ENCODE measurements at regions not wholly inside any gene's neighbourhood (a gene's known extent, or its start where the extent isn't known, plus 50 kb on each side); places are given as distances from the start of the nearest gene placed in this dataset.

GRCh38 chr7:112938863-112939573 is 147.6 kb downstream of the GPR85 start:
- Histone ChIP-seq H3K18ac (ENCODE audit: insufficient read length, low read depth, low read length) (peak overlapping the region; percentile 3), H3K79me2 (ENCODE audit: insufficient read depth, low read length) (no peaks in the 10 kb centered on the region), H2BK120ac (ENCODE audit: low read depth, low read length, poor library complexity, severe bottlenecking) (no peak overlapping the region), H2AFZ (ENCODE audit: low read length) (no peak overlapping the region), H3K14ac (ENCODE audit: insufficient read depth, low read length) (peak overlapping the region; percentile 33; the same call in 1 of the 2 replicates), H2BK12ac (ENCODE audit: insufficient read length, low read depth, low read length) (no peak overlapping the region), H3K23ac (ENCODE audit: insufficient read length, low read depth, low read length) (no peak overlapping the region), H3K4me2 (ENCODE audit: insufficient read depth, insufficient read length, low read length) (peak overlapping the region; percentile 68), H3K23me2 (ENCODE audit: insufficient read length, low read depth, low read length, poor library complexity, severe bottlenecking) (peaks cover 10% of the 10 kb centered on the region), H3K79me1 (ENCODE audit: insufficient read depth, low read depth, low read length, poor library complexity, severe bottlenecking) (no peaks in the 10 kb centered on the region), H2BK15ac (ENCODE audit: low read depth, low read length) (no peak overlapping the region), H3K27ac (ENCODE audit: insufficient read length, low read depth, low read length) (no peak overlapping the region), H3K56ac (ENCODE audit: insufficient read length, low read depth, low read length) (no peak overlapping the region), H3T11ph (ENCODE audit: low read length) (no peak overlapping the region), H3K9ac (ENCODE audit: extremely low read depth, insufficient read length, low read length) (peak overlapping the region; percentile 60), H2AK5ac (ENCODE audit: insufficient read length, low read length) (no peak overlapping the region), H4K20me1 (ENCODE audit: control insufficient read depth, insufficient read depth, insufficient read length) (no peaks in the 10 kb centered on the region), H4K8ac (replicated peaks; ENCODE audit: insufficient read length, low read depth, low read length) (no peak overlapping the region), H2BK20ac (ENCODE audit: low read depth, low read length, poor library complexity, severe bottlenecking) (no peak overlapping the region), H3K4me1 (ENCODE audit: insufficient read depth, low read length) (no peaks in the 10 kb centered on the region), H2BK5ac (ENCODE audit: insufficient read length, low read length) (no peak overlapping the region), H3K27me3 (ENCODE audit: insufficient read depth, low read length) (no peaks in the 10 kb centered on the region), H4K5ac (ENCODE audit: insufficient read length, low read depth, low read length) (no peak overlapping the region), H4K91ac (ENCODE audit: insufficient read length, low read depth, low read length) (no peak overlapping the region), H3K9me3 (ENCODE audit: control insufficient read depth, low read depth, low read length) (no peaks in the 10 kb centered on the region), H3K4ac (ENCODE audit: low read depth, low read length) (no peak overlapping the region)
- DNase-seq, result peak; percentile 76
- TF ChIP-seq CTCF (conservative IDR thresholded peaks at IDR 0.05), result no peak
- peak overlapping the region; percentile 86 to 91 for H3K4me3 Mint-ChIP-seq
- H3K27me3 Mint-ChIP-seq (ENCODE audit: low read depth), result peaks cover 2% of the 10 kb centered on the region
- peak overlapping the region; percentile 95 to 99 (median 96) for H3K27ac Mint-ChIP-seq
- peaks cover 21 to 23% of the 10 kb centered on the region in 2 experiments for H3K4me1 Mint-ChIP-seq
- no peaks in the 10 kb centered on the region for H3K9me3 Mint-ChIP-seq
- no CpG with 5 or more reads among the region's 26 CpGs for WGBS (ENCODE audit: extremely low coverage, insufficient read length, low lambda C conversion rate)
- H3K36me3 Mint-ChIP-seq (ENCODE audit: insufficient read depth in 1 of 3, low read depth in 3 of 3), result peaks cover 0 to 2% (median 1%) of the 10 kb centered on the region in 3 experiments; a peak in 2 of 7 replicates
